GM12878 (cell line): ENCODE measurements at regions not wholly inside any gene's neighbourhood (a gene's known extent, or its start where the extent isn't known, plus 50 kb on each side); places are given as distances from the start of the nearest gene placed in this dataset.

Experiments
- ATAC-seq: fragments of 200-7000 bp; cut with Tn5 transposase; 3 replicates; pipeline ENCODE4 v1.9.1; 2020; ENCODE audit warnings: mild to moderate bottlenecking, moderate library complexity
- BruUV-seq: library from RNA; stranded (reverse); fragments of 400-500 nt; replicated peaks from 2 replicates; lab custom pipeline; 2021; lab: Mats Ljungman, UMichigan
- CTCF ChIA-PET: fragments of 300-600 bp; sonication (Branson Sonifier 250); formaldehyde crosslinking; extraction: SDS; loops from one replicate; lab custom pipeline; 2021; ENCODE audit warnings: inconsistent platforms; lab: Yijun Ruan, JAX
- POLR2A ChIA-PET: fragments of 350-600 bp; formaldehyde crosslinking; extraction: SDS; loops from one replicate; lab custom pipeline; 2021; ENCODE audit warnings: inconsistent platforms; lab: Charles Lee
- RAD21 ChIA-PET: fragments of 300-600 bp; sonication (Branson Sonifier 250); formaldehyde crosslinking; loops from one replicate; lab custom pipeline; 2023; ENCODE audit warnings: antibody characterized with exemption; ENCODE audit not compliant: unreplicated experiment; lab: Charles Lee
- SMC1A ChIA-PET: fragments of 300-600 bp; sonication (Branson Sonifier 250); formaldehyde crosslinking; loops from one replicate; lab custom pipeline; 2023; ENCODE audit not compliant: unreplicated experiment, uncharacterized antibody; lab: Charles Lee
- DNase-seq: peaks from one replicate; pipeline ENCODE4 v3.0.0-alpha.2; 2011; ENCODE audit warnings: low read depth, low spot score
- FAIRE-seq: peaks from 3 replicates; lab custom pipeline; 2011; peaks lifted over from hg19 to GRCh38; lab: Jason Lieb, UNC
- H2AFZ ChIP-seq: 2 replicates; pipeline ENCODE4 v1.6.0; 2011; ENCODE audit warnings: low read depth, low read length, control low read depth; ENCODE audit not compliant: control insufficient read depth
- H3K27ac ChIP-seq: 2 replicates; pipeline ENCODE4 v1.5.1; 2011; ENCODE audit warnings: control low read depth; ENCODE audit not compliant: control insufficient read depth, insufficient read depth
- H3K27me3 ChIP-seq, 2 experiments: replicated peaks in 1 of 2; 2 replicates each; pipeline versions ENCODE4 v1.6.0 to v1.6.1; 2011; ENCODE audit warnings: low read length in 1 of 2; ENCODE audit not compliant: control insufficient read depth in 2 of 2, insufficient read depth in 2 of 2
- H3K36me3 ChIP-seq, 2 experiments: 2 replicates each; pipeline ENCODE4 v1.5.1; 2011; ENCODE audit warnings: low read length in 1 of 2; ENCODE audit not compliant: control insufficient read depth in 2 of 2, insufficient read depth in 2 of 2
- H3K4me1 ChIP-seq: 2 replicates; pipeline ENCODE4 v1.6.1; 2011; ENCODE audit warnings: mild to moderate bottlenecking, low read length, moderate library complexity, mixed read lengths; ENCODE audit not compliant: control insufficient read depth, insufficient read depth
- H3K4me2 ChIP-seq: 2 replicates; pipeline ENCODE4 v1.6.0; 2011; ENCODE audit warnings: control low read depth; ENCODE audit not compliant: control insufficient read depth, insufficient read depth
- H3K4me3 ChIP-seq: fragments of 200-600 bp; sonication (generic); 2 replicates; pipeline ENCODE4 v1.5.1; 2016
- H3K79me2 ChIP-seq: 2 replicates; pipeline ENCODE4 v1.6.0; 2011; ENCODE audit warnings: low read length; ENCODE audit not compliant: control insufficient read depth, insufficient read depth
- H3K9ac ChIP-seq: 2 replicates; pipeline ENCODE4 v1.8.0; 2011; ENCODE audit warnings: low read length, control low read depth, mixed read lengths; ENCODE audit not compliant: control insufficient read depth, insufficient read depth
- H3K9me3 ChIP-seq: replicated peaks from 3 replicates; pipeline ENCODE4 v1.5.1; 2011; ENCODE audit warnings: mild to moderate bottlenecking, low read length; ENCODE audit not compliant: control insufficient read depth, insufficient read depth
- H4K20me1 ChIP-seq: 2 replicates; pipeline ENCODE4 v1.6.0; 2011; ENCODE audit not compliant: control insufficient read depth, insufficient read depth
- ESRRA ChIP-seq: IDR thresholded peaks from 2 replicates; pipeline ENCODE4 v1.6.1; 2012; ENCODE audit warnings: mild to moderate bottlenecking, low read length, improper control_type of control experiment
- HDGF ChIP-seq: fragments of 450-650 bp; IDR thresholded peaks from 2 replicates; pipeline ENCODE4 v1.6.1; 2016; ENCODE audit warnings: antibody characterized with exemption
- RAD51 ChIP-seq: fragments of 450-650 bp; IDR thresholded peaks from 2 replicates; pipeline ENCODE4 v1.6.1; 2016; ENCODE audit warnings: moderate library complexity, mild to moderate bottlenecking, inconsistent platforms
- RELA ChIP-seq: fragments of 450-650 bp; IDR thresholded peaks from 2 replicates; pipeline ENCODE4 v1.8.0; 2014; ENCODE audit warnings: borderline replicate concordance; ENCODE audit not compliant: partially characterized antibody
- RUNX3 ChIP-seq: IDR thresholded peaks from 2 replicates; pipeline ENCODE4 v1.6.1; 2012; ENCODE audit warnings: low read length, inconsistent platforms
- STAT1 ChIP-seq: fragments of 450-650 bp; conservative IDR thresholded peaks from 2 replicates; pipeline ENCODE4 v1.6.1; 2014; ENCODE audit warnings: antibody characterized with exemption, mild to moderate bottlenecking
- SUZ12 ChIP-seq: fragments of 200-600 bp; sonication (generic); IDR thresholded peaks from one replicate; pipeline ENCODE4 v1.6.1; 2018; ENCODE audit warnings: antibody characterized with exemption, mild to moderate bottlenecking; ENCODE audit not compliant: unreplicated experiment
- YBX1 ChIP-seq: fragments of 450-650 bp; IDR thresholded peaks from 2 replicates; pipeline ENCODE4 v1.6.1; 2016; ENCODE audit warnings: antibody characterized with exemption
- ZNF207 ChIP-seq: fragments of 450-650 bp; IDR thresholded peaks from 2 replicates; pipeline ENCODE4 v1.6.1; 2014; ENCODE audit warnings: antibody characterized with exemption, mild to moderate bottlenecking, borderline replicate concordance
- WGBS: methylation state at CpG from one replicate; pipeline ENCODE4 v1.1.6; 2016; ENCODE audit warnings: low lambda C conversion rate; ENCODE audit not compliant: insufficient replicate concordance, insufficient coverage; ENCODE audit errors: missing lambda C conversion rate; 5-methylcytosine and 5-hydroxymethylcytosine counted together
- in situ Hi-C: fragments of 300-500 bp; cut with MboI; formaldehyde crosslinking; loops from 9 replicates; pipeline ENCODE4 v1.14.3; 2018; ENCODE audit warnings: mixed read lengths
- intact Hi-C: fragments of 100-400 bp; cut with micrococcal nuclease; formaldehyde crosslinking; loops from one replicate; pipeline ENCODE4 v1.14.2; 2022; ENCODE audit not compliant: unreplicated experiment
- TF ChIP-seq, protein P1 (sequence below): fragments of 450-650 bp; IDR thresholded peaks from 2 replicates; pipeline ENCODE4 v1.6.1; 2018; ENCODE audit warnings: mild to moderate bottlenecking, low read depth, moderate library complexity; ENCODE audit not compliant: partially characterized antibody
- TF ChIP-seq, protein P2 (sequence below): fragments of 450-650 bp; IDR thresholded peaks from 2 replicates; pipeline ENCODE4 v1.6.1; 2017; ENCODE audit warnings: mild to moderate bottlenecking, low read depth, inconsistent platforms; ENCODE audit not compliant: poor library complexity, severe bottlenecking
- TF ChIP-seq, protein P3 (sequence below): fragments of 450-650 bp; IDR thresholded peaks from 2 replicates; pipeline ENCODE4 v1.6.1; 2017; ENCODE audit warnings: mild to moderate bottlenecking, moderate library complexity

DNA sequence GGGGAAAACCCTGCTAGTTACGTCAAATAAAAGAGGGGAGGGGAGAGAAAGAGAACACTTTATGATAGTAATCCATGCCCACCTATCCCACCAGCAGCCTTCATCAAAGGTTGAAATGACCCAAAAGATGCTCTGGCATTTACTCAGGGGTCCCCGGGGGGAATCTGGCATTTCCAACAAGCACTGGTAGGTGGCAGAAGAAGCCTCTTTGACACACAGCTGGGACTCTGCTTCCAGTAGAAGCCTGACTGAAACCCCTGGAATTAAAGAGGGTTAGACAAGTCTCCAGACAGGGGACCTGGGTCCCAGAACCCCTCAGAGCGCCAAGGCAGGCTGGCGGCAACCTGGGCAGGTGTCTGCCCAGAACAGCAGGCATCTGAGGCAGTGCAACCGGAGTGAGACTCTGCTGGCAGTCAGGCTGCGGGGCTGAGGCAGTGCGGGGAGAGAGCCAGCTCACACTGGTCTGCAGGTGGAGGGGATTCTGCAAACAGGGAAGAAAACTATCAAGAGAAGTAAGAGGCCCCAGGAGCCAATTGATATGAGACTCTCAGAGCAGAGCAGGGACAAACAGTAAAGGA is 85.0 kb upstream of the CAPRIN2 start (continued):
- no peak for TF ChIP-seq SUZ12
- no peak for TF ChIP-seq RELA

DNA sequence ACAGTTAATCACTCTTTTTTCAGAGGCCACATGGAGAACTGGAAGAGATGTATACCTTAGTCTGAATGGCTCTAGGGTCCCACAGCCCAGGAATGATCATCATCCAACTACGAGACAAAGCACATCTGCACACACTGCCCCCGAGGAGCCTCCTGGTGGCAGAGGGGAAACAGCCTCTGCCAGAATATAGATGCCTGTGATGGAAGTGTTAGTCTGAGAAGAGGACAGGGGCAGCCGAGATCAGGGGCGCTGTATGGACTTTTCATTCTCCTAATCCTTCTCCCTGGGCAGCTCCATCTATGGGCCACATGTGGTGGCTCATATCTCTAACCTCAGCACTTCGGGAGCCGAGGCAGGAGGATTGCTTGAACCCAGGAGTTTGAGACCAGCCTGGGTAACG is 82.8 kb upstream of the CAPRIN2 start:
- Histone ChIP-seq H3K4me1 (no peaks in the 10 kb centered on the region), H3K4me2 (no peak overlapping the region), H3K36me3 (no peaks in the 10 kb centered on the region), H2AFZ (no peak overlapping the region), H3K79me2 (no peaks in the 10 kb centered on the region), H3K27ac (no peak overlapping the region), H4K20me1 (no peaks in the 10 kb centered on the region), H3K27me3 (no peaks in the 10 kb centered on the region; a peak in 2 of 4 replicates), H3K4me3 (no peak overlapping the region), H3K9ac (no peak overlapping the region), H3K9me3 (no peaks in the 10 kb centered on the region)
- intact Hi-C loops = no loop called here
- no peak for DNase-seq
- no TSS peak for BruUV-seq
- FAIRE-seq = no peak
- WGBS = 53% methylated on average over 7 of the region's 7 CpGs
- TF ChIP-seq, protein P1, sequence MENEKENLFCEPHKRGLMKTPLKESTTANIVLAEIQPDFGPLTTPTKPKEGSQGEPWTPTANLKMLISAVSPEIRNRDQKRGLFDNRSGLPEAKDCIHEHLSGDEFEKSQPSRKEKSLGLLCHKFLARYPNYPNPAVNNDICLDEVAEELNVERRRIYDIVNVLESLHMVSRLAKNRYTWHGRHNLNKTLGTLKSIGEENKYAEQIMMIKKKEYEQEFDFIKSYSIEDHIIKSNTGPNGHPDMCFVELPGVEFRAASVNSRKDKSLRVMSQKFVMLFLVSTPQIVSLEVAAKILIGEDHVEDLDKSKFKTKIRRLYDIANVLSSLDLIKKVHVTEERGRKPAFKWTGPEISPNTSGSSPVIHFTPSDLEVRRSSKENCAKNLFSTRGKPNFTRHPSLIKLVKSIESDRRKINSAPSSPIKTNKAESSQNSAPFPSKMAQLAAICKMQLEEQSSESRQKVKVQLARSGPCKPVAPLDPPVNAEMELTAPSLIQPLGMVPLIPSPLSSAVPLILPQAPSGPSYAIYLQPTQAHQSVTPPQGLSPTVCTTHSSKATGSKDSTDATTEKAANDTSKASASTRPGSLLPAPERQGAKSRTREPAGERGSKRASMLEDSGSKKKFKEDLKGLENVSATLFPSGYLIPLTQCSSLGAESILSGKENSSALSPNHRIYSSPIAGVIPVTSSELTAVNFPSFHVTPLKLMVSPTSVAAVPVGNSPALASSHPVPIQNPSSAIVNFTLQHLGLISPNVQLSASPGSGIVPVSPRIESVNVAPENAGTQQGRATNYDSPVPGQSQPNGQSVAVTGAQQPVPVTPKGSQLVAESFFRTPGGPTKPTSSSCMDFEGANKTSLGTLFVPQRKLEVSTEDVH = no peak
- TF ChIP-seq YBX1 = no peak
- no peak for TF ChIP-seq RAD51
- TF ChIP-seq, protein P2, sequence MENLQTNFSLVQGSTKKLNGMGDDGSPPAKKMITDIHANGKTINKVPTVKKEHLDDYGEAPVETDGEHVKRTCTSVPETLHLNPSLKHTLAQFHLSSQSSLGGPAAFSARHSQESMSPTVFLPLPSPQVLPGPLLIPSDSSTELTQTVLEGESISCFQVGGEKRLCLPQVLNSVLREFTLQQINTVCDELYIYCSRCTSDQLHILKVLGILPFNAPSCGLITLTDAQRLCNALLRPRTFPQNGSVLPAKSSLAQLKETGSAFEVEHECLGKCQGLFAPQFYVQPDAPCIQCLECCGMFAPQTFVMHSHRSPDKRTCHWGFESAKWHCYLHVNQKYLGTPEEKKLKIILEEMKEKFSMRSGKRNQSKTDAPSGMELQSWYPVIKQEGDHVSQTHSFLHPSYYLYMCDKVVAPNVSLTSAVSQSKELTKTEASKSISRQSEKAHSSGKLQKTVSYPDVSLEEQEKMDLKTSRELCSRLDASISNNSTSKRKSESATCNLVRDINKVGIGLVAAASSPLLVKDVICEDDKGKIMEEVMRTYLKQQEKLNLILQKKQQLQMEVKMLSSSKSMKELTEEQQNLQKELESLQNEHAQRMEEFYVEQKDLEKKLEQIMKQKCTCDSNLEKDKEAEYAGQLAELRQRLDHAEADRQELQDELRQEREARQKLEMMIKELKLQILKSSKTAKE = no peak
- TF ChIP-seq ZNF207 = no peak
- no peak for TF ChIP-seq ESRRA
- no peak for TF ChIP-seq STAT1
- TF ChIP-seq, protein P3, sequence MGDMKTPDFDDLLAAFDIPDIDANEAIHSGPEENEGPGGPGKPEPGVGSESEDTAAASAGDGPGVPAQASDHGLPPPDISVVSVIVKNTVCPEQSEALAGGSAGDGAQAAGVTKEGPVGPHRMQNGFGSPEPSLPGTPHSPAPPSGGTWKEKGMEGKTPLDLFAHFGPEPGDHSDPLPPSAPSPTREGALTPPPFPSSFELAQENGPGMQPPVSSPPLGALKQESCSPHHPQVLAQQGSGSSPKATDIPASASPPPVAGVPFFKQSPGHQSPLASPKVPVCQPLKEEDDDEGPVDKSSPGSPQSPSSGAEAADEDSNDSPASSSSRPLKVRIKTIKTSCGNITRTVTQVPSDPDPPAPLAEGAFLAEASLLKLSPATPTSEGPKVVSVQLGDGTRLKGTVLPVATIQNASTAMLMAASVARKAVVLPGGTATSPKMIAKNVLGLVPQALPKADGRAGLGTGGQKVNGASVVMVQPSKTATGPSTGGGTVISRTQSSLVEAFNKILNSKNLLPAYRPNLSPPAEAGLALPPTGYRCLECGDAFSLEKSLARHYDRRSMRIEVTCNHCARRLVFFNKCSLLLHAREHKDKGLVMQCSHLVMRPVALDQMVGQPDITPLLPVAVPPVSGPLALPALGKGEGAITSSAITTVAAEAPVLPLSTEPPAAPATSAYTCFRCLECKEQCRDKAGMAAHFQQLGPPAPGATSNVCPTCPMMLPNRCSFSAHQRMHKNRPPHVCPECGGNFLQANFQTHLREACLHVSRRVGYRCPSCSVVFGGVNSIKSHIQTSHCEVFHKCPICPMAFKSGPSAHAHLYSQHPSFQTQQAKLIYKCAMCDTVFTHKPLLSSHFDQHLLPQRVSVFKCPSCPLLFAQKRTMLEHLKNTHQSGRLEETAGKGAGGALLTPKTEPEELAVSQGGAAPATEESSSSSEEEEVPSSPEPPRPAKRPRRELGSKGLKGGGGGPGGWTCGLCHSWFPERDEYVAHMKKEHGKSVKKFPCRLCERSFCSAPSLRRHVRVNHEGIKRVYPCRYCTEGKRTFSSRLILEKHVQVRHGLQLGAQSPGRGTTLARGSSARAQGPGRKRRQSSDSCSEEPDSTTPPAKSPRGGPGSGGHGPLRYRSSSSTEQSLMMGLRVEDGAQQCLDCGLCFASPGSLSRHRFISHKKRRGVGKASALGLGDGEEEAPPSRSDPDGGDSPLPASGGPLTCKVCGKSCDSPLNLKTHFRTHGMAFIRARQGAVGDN = no peak
- TF ChIP-seq RUNX3 = no peak
- no peak for TF ChIP-seq HDGF
- in situ Hi-C loops = no loop called here
- ATAC-seq = no peak
- ChIA-PET SMC1A (no interaction called here), RAD21 (no interaction called here), POLR2A (no interaction called here), CTCF (no interaction called here)
